H9 (cell line): ENCODE measurements at regions not wholly inside any gene's neighbourhood (a gene's known extent, or its start where the extent isn't known, plus 50 kb on each side); places are given as distances from the start of the nearest gene placed in this dataset.

ENCODE experiments used
- DNase-seq: peaks from one replicate; pipeline ENCODE4 v3.0.0-alpha.2; 2017
- H2AFZ ChIP-seq: one replicate; pipeline ENCODE4 v1.6.1; 2013; ENCODE audit warnings: mild to moderate bottlenecking, low read length, control low read depth, moderate library complexity
- H2AK5ac ChIP-seq: 2 replicates; pipeline ENCODE4 v1.6.1; 2013; ENCODE audit warnings: low read length, control low read depth, mixed read lengths; ENCODE audit not compliant: insufficient read length
- H2BK120ac ChIP-seq: one replicate; pipeline ENCODE4 v1.6.1; 2013; ENCODE audit warnings: low read depth, mild to moderate bottlenecking, low read length, control low read depth, inconsistent platforms; ENCODE audit not compliant: poor library complexity, severe bottlenecking
- H2BK12ac ChIP-seq: 2 replicates; pipeline ENCODE4 v1.6.1; 2013; ENCODE audit warnings: low read length, control low read depth, mixed read lengths, low read depth; ENCODE audit not compliant: insufficient read length
- H2BK15ac ChIP-seq: 2 replicates; pipeline ENCODE4 v1.6.1; 2013; ENCODE audit warnings: low read depth, low read length, control low read depth
- H2BK20ac ChIP-seq: one replicate; pipeline ENCODE4 v1.6.1; 2013; ENCODE audit warnings: low read depth, mild to moderate bottlenecking, low read length, control low read depth, inconsistent platforms; ENCODE audit not compliant: poor library complexity, severe bottlenecking
- H2BK5ac ChIP-seq: 2 replicates; pipeline ENCODE4 v1.6.1; 2013; ENCODE audit warnings: low read length, control low read depth, mixed read lengths; ENCODE audit not compliant: insufficient read length
- H3K14ac ChIP-seq: 2 replicates; pipeline ENCODE4 v1.6.1; 2013; ENCODE audit warnings: low read length, control low read depth; ENCODE audit not compliant: insufficient read depth
- H3K18ac ChIP-seq: 2 replicates; pipeline ENCODE4 v1.6.1; 2013; ENCODE audit warnings: low read depth, mild to moderate bottlenecking, mixed read lengths, low read length, control low read depth; ENCODE audit not compliant: insufficient read length
- H3K23ac ChIP-seq: 2 replicates; pipeline ENCODE4 v1.6.1; 2013; ENCODE audit warnings: low read length, control low read depth, mixed read lengths, low read depth; ENCODE audit not compliant: insufficient read length
- H3K23me2 ChIP-seq: 2 replicates; pipeline ENCODE4 v1.6.1; 2013; ENCODE audit warnings: low read depth, mild to moderate bottlenecking, mixed read lengths, low read length, control low read depth; ENCODE audit not compliant: insufficient read length, poor library complexity, severe bottlenecking
- H3K27ac ChIP-seq: 2 replicates; pipeline ENCODE4 v1.5.1; 2013; ENCODE audit warnings: low read length, control low read depth, mixed read lengths, low read depth; ENCODE audit not compliant: insufficient read length
- H3K27me3 ChIP-seq: 2 replicates; pipeline ENCODE4 v1.6.1; 2013; ENCODE audit warnings: low read length, control low read depth, inconsistent platforms; ENCODE audit not compliant: insufficient read depth
- H3K4ac ChIP-seq: 2 replicates; pipeline ENCODE4 v1.6.1; 2013; ENCODE audit warnings: low read depth, mild to moderate bottlenecking, control low read depth, inconsistent platforms, low read length, moderate library complexity
- H3K4me1 ChIP-seq: 2 replicates; pipeline ENCODE4 v1.6.1; 2013; ENCODE audit warnings: low read length, control low read depth, inconsistent platforms; ENCODE audit not compliant: insufficient read depth
- H3K4me2 ChIP-seq: 2 replicates; pipeline ENCODE4 v1.6.1; 2013; ENCODE audit warnings: low read length, control low read depth, mixed read lengths; ENCODE audit not compliant: insufficient read length, insufficient read depth
- H3K56ac ChIP-seq: 2 replicates; pipeline ENCODE4 v1.6.1; 2013; ENCODE audit warnings: low read depth, mild to moderate bottlenecking, mixed read lengths, low read length, control low read depth; ENCODE audit not compliant: insufficient read length
- H3K79me1 ChIP-seq: 2 replicates; pipeline ENCODE4 v1.6.1; 2013; ENCODE audit warnings: low read depth, mild to moderate bottlenecking, moderate library complexity, low read length, control low read depth, inconsistent platforms; ENCODE audit not compliant: insufficient read depth, poor library complexity, severe bottlenecking
- H3K79me2 ChIP-seq: 2 replicates; pipeline ENCODE4 v1.6.1; 2013; ENCODE audit warnings: low read length, control low read depth, inconsistent platforms; ENCODE audit not compliant: insufficient read depth
- H3K9ac ChIP-seq: 2 replicates; pipeline ENCODE4 v1.6.1; 2013; ENCODE audit warnings: low read length, control low read depth, mixed read lengths; ENCODE audit not compliant: insufficient read length; ENCODE audit errors: extremely low read depth
- H3K9me3 ChIP-seq: one replicate; pipeline ENCODE4 v1.6.1; 2013; ENCODE audit warnings: low read depth, low read length, inconsistent platforms; ENCODE audit not compliant: control insufficient read depth
- H3T11ph ChIP-seq: one replicate; pipeline ENCODE4 v1.6.1; 2013; ENCODE audit warnings: mild to moderate bottlenecking, low read length, control low read depth, inconsistent platforms
- H4K20me1 ChIP-seq: one replicate; pipeline ENCODE4 v1.6.1; 2013; ENCODE audit not compliant: control insufficient read depth, insufficient read length, insufficient read depth
- H4K5ac ChIP-seq: 2 replicates; pipeline ENCODE4 v1.6.1; 2013; ENCODE audit warnings: low read depth, mild to moderate bottlenecking, mixed read lengths, low read length, control low read depth; ENCODE audit not compliant: insufficient read length
- H4K8ac ChIP-seq: replicated peaks from 2 replicates; pipeline ENCODE4 v1.6.1; 2013; ENCODE audit warnings: low read length, control low read depth, mixed read lengths, low read depth; ENCODE audit not compliant: insufficient read length
- H4K91ac ChIP-seq: 2 replicates; pipeline ENCODE4 v1.6.1; 2013; ENCODE audit warnings: low read depth, mild to moderate bottlenecking, moderate library complexity, mixed read lengths, low read length, control low read depth; ENCODE audit not compliant: insufficient read length
- H3K27ac Mint-ChIP-seq, 3 experiments: 2 replicates in 2 of 3; 3 replicates in 1 of 3; pipeline ENCODE4 v1.8.0; 2020 to 2021; ENCODE audit warnings: mixed read lengths in 3 of 3, mild to moderate bottlenecking in 1 of 3, moderate library complexity in 1 of 3
- H3K27me3 Mint-ChIP-seq: 2 replicates; pipeline ENCODE4 v1.8.0; 2021; ENCODE audit warnings: low read depth, mild to moderate bottlenecking, moderate library complexity, mixed read lengths
- H3K36me3 Mint-ChIP-seq, 3 experiments: 2 replicates in 2 of 3; 3 replicates in 1 of 3; pipeline ENCODE4 v1.8.0; 2020 to 2021; ENCODE audit warnings: low read depth in 3 of 3, mixed read lengths in 3 of 3; ENCODE audit not compliant: insufficient read depth in 1 of 3
- H3K4me1 Mint-ChIP-seq, 2 experiments: 2 replicates each; pipeline ENCODE4 v1.8.0; 2020; ENCODE audit warnings: mixed read lengths in 2 of 2
- H3K4me3 Mint-ChIP-seq, 2 experiments: 2 replicates in 1 of 2; 3 replicates in 1 of 2; pipeline ENCODE4 v1.8.0; 2020 to 2021; ENCODE audit warnings: mild to moderate bottlenecking in 2 of 2, mixed read lengths in 2 of 2, moderate library complexity in 1 of 2
- H3K9me3 Mint-ChIP-seq, 2 experiments: 2 replicates in 1 of 2; 3 replicates in 1 of 2; pipeline ENCODE4 v1.8.0; 2020; ENCODE audit warnings: mild to moderate bottlenecking in 2 of 2, mixed read lengths in 2 of 2, moderate library complexity in 1 of 2
- CTCF ChIP-seq: fragments of 200-600 bp; sonication (generic); conservative IDR thresholded peaks from 3 replicates; pipeline ENCODE4 v1.8.0; 2021; ENCODE audit warnings: antibody characterized with exemption, mild to moderate bottlenecking
- WGBS: extraction: QIAGEN DNeasy Blood & Tissue Kit; methylation state at CpG from one replicate; pipeline ENCODE4 v1.1.7; 2013; ENCODE audit warnings: missing lambda C conversion rate, low lambda C conversion rate, mixed read lengths; ENCODE audit not compliant: insufficient read length; ENCODE audit errors: extremely low coverage; 5-methylcytosine and 5-hydroxymethylcytosine counted together

GRCh38 chr15:96165081-96165480, 165.4 kb upstream of the NR2F2 start:
- peaks cover 2% of the 10 kb centered on the region; the same call in 1 of the 2 replicates for H3K4me1 ChIP-seq
- no peak overlapping the region for H3K4me3 Mint-ChIP-seq
- H3K56ac ChIP-seq: no peak overlapping the region
- H3T11ph ChIP-seq: no peak overlapping the region
- no peak overlapping the region for H3K27ac ChIP-seq
- no peak overlapping the region for H4K91ac ChIP-seq
- no peak overlapping the region for H3K18ac ChIP-seq
- no peak overlapping the region for H4K5ac ChIP-seq
- no peaks in the 10 kb centered on the region for H3K27me3 ChIP-seq
- no peak for TF ChIP-seq CTCF
- no peak overlapping the region for H3K4ac ChIP-seq
- H2BK120ac ChIP-seq: no peak overlapping the region
- no peak overlapping the region for H3K9ac ChIP-seq
- no peaks in the 10 kb centered on the region for H4K20me1 ChIP-seq
- H2BK12ac ChIP-seq: no peak overlapping the region
- H3K9me3 ChIP-seq: no peaks in the 10 kb centered on the region
- no peaks in the 10 kb centered on the region for H3K23me2 ChIP-seq
- no peak overlapping the region for H2BK5ac ChIP-seq
- H3K4me1 Mint-ChIP-seq: peaks cover 28 to 31% of the 10 kb centered on the region in 2 experiments
- peaks cover 19% of the 10 kb centered on the region for H3K27me3 Mint-ChIP-seq
- no peaks in the 10 kb centered on the region for H3K79me1 ChIP-seq
- H3K9me3 Mint-ChIP-seq: peaks cover 12 to 15% of the 10 kb centered on the region in 2 experiments
- H2AFZ ChIP-seq: no peak overlapping the region
- H3K79me2 ChIP-seq: no peaks in the 10 kb centered on the region
- H4K8ac ChIP-seq: no peak overlapping the region
- H3K4me2 ChIP-seq: no peak overlapping the region
- H2BK15ac ChIP-seq: no peak overlapping the region
- no CpG with 5 or more reads among the region's 4 CpGs for WGBS
- H2BK20ac ChIP-seq: no peak overlapping the region
- peaks cover 6 to 17% (median 9%) of the 10 kb centered on the region in 3 experiments for H3K36me3 Mint-ChIP-seq
- H3K23ac ChIP-seq: no peak overlapping the region
- DNase-seq: no peak
- H2AK5ac ChIP-seq: no peak overlapping the region
- no peak overlapping the region for H3K14ac ChIP-seq
- H3K27ac Mint-ChIP-seq: no peak overlapping the region
